HL-60 (cell line): ENCODE measurements at regions not wholly inside any gene's neighbourhood (a gene's known extent, or its start where the extent isn't known, plus 50 kb on each side); places are given as distances from the start of the nearest gene placed in this dataset.

Experiments
- DNase-seq, 2 experiments: peaks; one replicate each; pipeline ENCODE4 v3.0.0-alpha.2; 2010 to 2020; ENCODE audit warnings: low read depth in 1 of 2, low spot score in 1 of 2
- H3K27ac ChIP-seq: fragments of 250-450 bp; sonication (Bioruptor Pico); replicated peaks from 2 replicates; pipeline ENCODE4 v1.5.1; 2020; ENCODE audit warnings: mild to moderate bottlenecking, moderate library complexity
- H3K27me3 ChIP-seq: fragments of 250-450 bp; sonication (Bioruptor Pico); 2 replicates; pipeline ENCODE4 v1.5.1; 2021; ENCODE audit warnings: mild to moderate bottlenecking, moderate library complexity; ENCODE audit not compliant: insufficient read depth, poor library complexity, severe bottlenecking
- H3K4me3 ChIP-seq: replicated peaks from 2 replicates; pipeline ENCODE4 v1.5.1; 2011; ENCODE audit warnings: mild to moderate bottlenecking, control low read depth, low read length; ENCODE audit not compliant: insufficient read depth
- GABPA ChIP-seq: IDR thresholded peaks from 2 replicates; pipeline ENCODE4 v1.6.1; 2012; ENCODE audit warnings: low read depth
- POLR2AphosphoS5 ChIP-seq: IDR thresholded peaks from 2 replicates; pipeline ENCODE4 v1.6.1; 2012; ENCODE audit warnings: low read depth
- SPI1 ChIP-seq: IDR thresholded peaks from 2 replicates; pipeline ENCODE4 v1.6.1; 2012; ENCODE audit warnings: low read depth, mild to moderate bottlenecking, borderline replicate concordance
- TF ChIP-seq, protein P1 (sequence below): IDR thresholded peaks from one replicate; pipeline ENCODE4 v1.5.1; 2011; ENCODE audit warnings: low read length, control low read depth, inconsistent platforms; ENCODE audit not compliant: insufficient read depth
- TF ChIP-seq, protein P2 (sequence below): IDR thresholded peaks from 2 replicates; pipeline ENCODE4 v1.6.1; 2012; ENCODE audit warnings: low read depth; ENCODE audit not compliant: insufficient replicate concordance

DNA sequence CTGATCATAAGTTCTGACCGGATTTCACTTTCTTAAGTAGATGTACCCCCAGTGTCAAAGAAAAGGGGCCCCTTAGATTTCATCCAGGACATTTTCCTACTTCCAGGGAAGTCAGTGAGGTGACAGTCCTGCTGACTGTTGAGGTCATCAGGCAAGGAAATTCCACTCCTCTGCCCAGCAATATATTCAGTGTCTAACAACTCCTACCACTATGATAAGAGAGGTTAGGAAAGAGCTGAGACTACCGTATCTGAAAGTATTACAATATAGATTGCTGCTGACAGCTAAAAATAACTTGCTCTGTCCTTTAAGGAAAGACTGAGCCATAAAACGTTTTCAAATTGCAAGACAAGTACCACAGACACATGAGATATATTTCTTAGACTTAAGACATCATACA, 325.1 kb downstream of the EFNB2 start:
- no peak for TF ChIP-seq POLR2AphosphoS5
- no peak for TF ChIP-seq GABPA
- TF ChIP-seq, protein P1, sequence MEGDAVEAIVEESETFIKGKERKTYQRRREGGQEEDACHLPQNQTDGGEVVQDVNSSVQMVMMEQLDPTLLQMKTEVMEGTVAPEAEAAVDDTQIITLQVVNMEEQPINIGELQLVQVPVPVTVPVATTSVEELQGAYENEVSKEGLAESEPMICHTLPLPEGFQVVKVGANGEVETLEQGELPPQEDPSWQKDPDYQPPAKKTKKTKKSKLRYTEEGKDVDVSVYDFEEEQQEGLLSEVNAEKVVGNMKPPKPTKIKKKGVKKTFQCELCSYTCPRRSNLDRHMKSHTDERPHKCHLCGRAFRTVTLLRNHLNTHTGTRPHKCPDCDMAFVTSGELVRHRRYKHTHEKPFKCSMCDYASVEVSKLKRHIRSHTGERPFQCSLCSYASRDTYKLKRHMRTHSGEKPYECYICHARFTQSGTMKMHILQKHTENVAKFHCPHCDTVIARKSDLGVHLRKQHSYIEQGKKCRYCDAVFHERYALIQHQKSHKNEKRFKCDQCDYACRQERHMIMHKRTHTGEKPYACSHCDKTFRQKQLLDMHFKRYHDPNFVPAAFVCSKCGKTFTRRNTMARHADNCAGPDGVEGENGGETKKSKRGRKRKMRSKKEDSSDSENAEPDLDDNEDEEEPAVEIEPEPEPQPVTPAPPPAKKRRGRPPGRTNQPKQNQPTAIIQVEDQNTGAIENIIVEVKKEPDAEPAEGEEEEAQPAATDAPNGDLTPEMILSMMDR: no peak
- TF ChIP-seq, protein P2, sequence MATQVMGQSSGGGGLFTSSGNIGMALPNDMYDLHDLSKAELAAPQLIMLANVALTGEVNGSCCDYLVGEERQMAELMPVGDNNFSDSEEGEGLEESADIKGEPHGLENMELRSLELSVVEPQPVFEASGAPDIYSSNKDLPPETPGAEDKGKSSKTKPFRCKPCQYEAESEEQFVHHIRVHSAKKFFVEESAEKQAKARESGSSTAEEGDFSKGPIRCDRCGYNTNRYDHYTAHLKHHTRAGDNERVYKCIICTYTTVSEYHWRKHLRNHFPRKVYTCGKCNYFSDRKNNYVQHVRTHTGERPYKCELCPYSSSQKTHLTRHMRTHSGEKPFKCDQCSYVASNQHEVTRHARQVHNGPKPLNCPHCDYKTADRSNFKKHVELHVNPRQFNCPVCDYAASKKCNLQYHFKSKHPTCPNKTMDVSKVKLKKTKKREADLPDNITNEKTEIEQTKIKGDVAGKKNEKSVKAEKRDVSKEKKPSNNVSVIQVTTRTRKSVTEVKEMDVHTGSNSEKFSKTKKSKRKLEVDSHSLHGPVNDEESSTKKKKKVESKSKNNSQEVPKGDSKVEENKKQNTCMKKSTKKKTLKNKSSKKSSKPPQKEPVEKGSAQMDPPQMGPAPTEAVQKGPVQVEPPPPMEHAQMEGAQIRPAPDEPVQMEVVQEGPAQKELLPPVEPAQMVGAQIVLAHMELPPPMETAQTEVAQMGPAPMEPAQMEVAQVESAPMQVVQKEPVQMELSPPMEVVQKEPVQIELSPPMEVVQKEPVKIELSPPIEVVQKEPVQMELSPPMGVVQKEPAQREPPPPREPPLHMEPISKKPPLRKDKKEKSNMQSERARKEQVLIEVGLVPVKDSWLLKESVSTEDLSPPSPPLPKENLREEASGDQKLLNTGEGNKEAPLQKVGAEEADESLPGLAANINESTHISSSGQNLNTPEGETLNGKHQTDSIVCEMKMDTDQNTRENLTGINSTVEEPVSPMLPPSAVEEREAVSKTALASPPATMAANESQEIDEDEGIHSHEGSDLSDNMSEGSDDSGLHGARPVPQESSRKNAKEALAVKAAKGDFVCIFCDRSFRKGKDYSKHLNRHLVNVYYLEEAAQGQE: no peak
- no peak for TF ChIP-seq SPI1
- Histone ChIP-seq H3K4me3 (no peak overlapping the region), H3K27ac (no peak overlapping the region), H3K27me3 (no peaks in the 10 kb centered on the region)
- DNase-seq: no peak

DNA sequence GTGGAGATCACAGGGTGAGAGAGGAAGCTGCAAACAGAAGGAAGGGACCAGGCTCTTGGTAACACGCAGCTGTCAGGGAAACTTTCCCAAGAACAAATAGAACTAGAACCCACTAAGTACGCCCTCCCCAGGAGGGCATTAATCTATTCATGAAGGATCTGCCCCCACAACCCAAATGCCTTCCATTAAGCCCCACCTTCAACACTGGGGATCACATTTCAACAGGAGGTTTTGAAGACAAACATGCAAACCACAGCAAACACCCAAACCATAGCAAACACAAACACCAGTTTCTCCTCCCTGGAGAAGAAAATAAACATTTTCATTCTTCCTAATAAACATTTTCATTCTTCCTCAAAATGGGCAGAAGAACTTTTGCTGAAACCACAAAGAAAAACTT, 329.6 kb downstream of the EFNB2 start:
- TF ChIP-seq GABPA (no peak), SPI1 (no peak), POLR2AphosphoS5 (no peak)
- TF ChIP-seq, protein P2: no peak
- TF ChIP-seq, protein P1: no peak

DNA sequence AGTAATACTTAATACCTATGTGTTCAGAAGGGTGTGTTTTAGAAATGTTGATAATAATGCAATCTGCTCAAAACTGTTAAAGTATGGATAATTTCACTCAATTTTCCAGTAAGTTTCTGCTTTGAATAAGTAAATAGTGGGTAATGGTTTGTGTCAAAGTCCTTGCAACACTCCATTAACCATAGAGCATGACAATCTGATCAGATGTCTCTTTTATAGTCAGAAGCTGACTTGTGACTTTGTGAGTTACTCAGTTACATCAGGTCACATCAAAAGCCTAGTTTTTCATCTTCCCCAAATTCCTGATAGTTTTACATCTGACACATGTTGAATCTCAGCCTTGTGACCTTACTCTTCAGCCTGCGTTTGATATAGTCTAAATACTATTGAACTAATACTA, 338.0 kb downstream of the EFNB2 start:
- no peak overlapping the region for H3K4me3 ChIP-seq
- DNase-seq: no peak
- H3K27ac ChIP-seq: no peak overlapping the region
- TF ChIP-seq POLR2AphosphoS5: no peak
- peaks cover 3% of the 10 kb centered on the region for H3K27me3 ChIP-seq

More for the DNA sequence above, 329.6 kb downstream of the EFNB2 start:
- no peak overlapping the region for H3K4me3 ChIP-seq
- H3K27me3 ChIP-seq: peaks cover 5% of the 10 kb centered on the region
- H3K27ac ChIP-seq: no peak overlapping the region
- no peak for DNase-seq

DNA sequence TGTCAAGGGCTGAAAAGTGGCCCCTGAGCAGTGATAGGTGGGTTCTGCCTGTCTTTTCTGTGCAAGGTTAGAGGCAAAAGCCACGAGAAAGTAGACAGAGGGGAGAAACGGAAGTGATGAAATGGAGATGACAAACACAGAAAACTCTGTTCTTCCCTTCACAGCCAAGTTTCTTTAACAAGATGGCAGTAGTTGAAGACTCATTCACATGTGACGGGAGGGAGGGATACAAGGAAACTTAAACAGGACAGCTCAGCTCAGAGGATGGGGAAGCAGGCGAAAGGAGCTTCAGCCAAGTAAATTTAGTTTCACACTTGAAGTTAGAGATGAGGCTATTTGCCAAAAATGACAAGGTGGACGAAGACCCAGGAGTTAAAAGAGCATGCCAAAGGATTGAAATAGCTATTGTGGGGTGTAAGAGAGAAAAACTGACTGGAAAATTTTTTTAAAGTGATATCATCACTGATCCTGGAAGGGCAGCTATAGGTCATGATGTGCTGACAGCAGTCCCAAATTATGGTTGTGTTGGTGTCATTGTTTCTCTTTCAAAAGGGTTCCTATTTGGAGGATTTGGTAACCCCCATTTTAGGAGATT, 347.9 kb downstream of the EFNB2 start:
- TF ChIP-seq, protein P1: no peak
- TF ChIP-seq SPI1 (no peak), POLR2AphosphoS5 (no peak), GABPA (no peak)
- TF ChIP-seq, protein P2: no peak
- no peak for DNase-seq
- Histone ChIP-seq H3K4me3 (no peak overlapping the region), H3K27ac (no peak overlapping the region), H3K27me3 (no peaks in the 10 kb centered on the region)
